ENCODE measurements at regions not wholly inside any gene's neighbourhood (a gene's known extent, or its start where the extent isn't known, plus 50 kb on each side); places are given as distances from the start of the nearest gene placed in this dataset.
"Not testable (repeated sequence)": the region's sequence is repeated elsewhere in the genome, so short reads cannot be mapped to it uniquely, and the experiment has no call there.

DNA sequence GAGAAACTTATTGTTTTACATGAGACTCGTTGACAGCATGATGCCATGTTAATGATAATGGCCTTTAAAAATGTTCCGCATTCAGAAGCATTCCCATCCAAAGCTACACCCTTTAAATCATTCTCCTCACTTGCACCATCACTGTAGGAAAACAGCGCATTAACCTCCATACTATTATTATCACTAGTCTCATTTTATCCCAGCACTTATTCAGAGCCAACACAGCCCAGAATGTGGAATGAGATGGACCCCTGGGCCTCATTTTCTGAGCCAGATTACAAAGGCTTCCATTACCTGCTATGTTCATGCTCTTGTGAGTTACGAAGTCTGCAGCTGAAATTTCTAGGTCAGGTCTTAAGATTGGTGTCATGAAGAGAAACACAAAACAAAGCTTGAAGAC lies 159.4 kb downstream of the HS3ST3A1 start:
- intact Hi-C loops (cut with DNase I, micrococcal nuclease) = no loop called here
- DNase-seq (no peak), ATAC-seq (no peak)

- intact Hi-C loops (cut with DNase I, micrococcal nuclease) = no loop called here
- ATAC-seq (no peak), DNase-seq (no peak)
Measured at GRCh38 chr17:13441873-13442272, 159.9 kb downstream of the HS3ST3A1 start.

GRCh38 chr17:13437966-13438779 lies 163.6 kb downstream of the HS3ST3A1 start:
- peak; percentile 95 for ATAC-seq
- intact Hi-C loops (cut with DNase I, micrococcal nuclease) = no loop called here
- peak; percentile 38 to 39 for DNase-seq

- intact Hi-C loops (cut with DNase I, micrococcal nuclease) = no loop called here
- DNase-seq (no peak), ATAC-seq (no peak)
Measured at GRCh38 chr17:13435230-13435629, 166.5 kb downstream of the HS3ST3A1 start.

DNA sequence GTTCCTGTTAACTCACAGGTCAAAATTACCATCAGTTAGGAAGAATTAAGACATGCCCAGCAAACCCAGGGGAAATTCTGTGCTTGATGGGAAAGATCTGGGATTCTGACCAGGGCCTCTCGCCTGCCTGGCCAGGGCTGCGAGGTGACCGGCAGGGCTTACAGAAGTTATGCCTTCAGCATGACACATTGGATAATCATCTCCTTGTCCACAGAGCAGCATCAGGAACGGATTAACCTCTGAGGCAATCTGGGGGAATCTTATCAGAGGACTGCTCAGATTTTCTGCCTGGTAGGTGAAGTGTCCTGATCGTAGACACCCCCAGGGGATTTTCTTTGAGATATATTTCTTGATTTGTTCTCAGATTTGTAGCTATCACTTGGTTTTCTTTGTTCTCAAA lies 172.5 kb downstream of the HS3ST3A1 start:
- DNase-seq (no peak), ATAC-seq (no peak)
- intact Hi-C loops (cut with DNase I, micrococcal nuclease) = no loop called here

GRCh38 chr17:13428611-13429042 lies 173.1 kb downstream of the HS3ST3A1 start:
- intact Hi-C loops (cut with DNase I, micrococcal nuclease) = no loop called here
- no peak for ATAC-seq

DNA sequence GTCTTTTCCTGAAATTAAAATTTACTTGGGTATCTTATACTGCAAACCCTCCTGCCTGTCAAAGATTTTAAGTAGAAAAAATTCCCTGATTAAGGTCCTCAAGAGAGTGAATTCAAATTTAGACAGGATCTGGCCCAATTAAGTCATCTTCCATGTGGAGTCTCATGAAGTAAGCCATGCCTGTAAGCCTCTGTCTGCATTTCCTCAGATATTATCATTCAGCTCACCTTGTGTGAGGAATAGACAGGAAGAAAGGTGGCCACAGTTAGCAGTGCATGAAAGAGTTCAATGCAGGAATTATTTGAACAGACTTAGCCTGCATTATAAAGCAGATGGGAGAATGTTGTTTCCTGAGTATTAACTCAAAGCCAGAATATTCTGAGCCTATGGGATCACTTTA lies 174.7 kb downstream of the HS3ST3A1 start:
- DNase-seq (no peak), ATAC-seq (no peak)
- intact Hi-C loops (cut with DNase I, micrococcal nuclease) = no loop called here

More at GRCh38 chr17:13428611-13429042, 173.1 kb downstream of the HS3ST3A1 start:
- no peak for DNase-seq

DNA sequence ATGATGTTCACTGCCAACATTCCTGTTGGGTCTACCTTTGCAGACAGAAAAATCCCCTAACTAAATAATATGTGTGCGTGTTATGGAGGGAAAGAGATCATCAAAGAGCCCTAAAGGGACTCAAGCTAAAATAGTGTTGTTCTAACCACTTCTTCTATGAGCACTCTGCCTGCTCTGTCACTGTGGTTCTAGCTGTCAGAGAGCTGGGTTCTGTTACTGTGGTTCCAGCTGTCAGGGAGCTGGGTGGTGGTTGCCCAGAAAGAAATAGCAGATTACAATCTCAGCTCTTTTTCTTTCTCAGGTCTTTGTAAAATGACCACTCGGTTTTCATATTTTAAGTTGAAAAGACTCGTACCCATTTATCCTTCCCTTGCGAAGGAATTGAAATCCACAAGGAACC lies 176.3 kb downstream of the HS3ST3A1 start:
- intact Hi-C loops (cut with DNase I, micrococcal nuclease) = no loop called here
- DNase-seq = no peak
- no peak for ATAC-seq

GRCh38 chr17:13421581-13422130 lies 180.1 kb downstream of the HS3ST3A1 start:
- intact Hi-C loops (cut with DNase I, micrococcal nuclease) = no loop called here
- DNase-seq = no peak

GRCh38 chr17:13420878-13421277 lies 180.9 kb downstream of the HS3ST3A1 start:
- ATAC-seq (peak; percentile 92), DNase-seq (no peak)
- intact Hi-C loops (cut with DNase I, micrococcal nuclease) = no loop called here

More at GRCh38 chr17:13421581-13422130, 180.1 kb downstream of the HS3ST3A1 start:
- no peak for ATAC-seq

DNA sequence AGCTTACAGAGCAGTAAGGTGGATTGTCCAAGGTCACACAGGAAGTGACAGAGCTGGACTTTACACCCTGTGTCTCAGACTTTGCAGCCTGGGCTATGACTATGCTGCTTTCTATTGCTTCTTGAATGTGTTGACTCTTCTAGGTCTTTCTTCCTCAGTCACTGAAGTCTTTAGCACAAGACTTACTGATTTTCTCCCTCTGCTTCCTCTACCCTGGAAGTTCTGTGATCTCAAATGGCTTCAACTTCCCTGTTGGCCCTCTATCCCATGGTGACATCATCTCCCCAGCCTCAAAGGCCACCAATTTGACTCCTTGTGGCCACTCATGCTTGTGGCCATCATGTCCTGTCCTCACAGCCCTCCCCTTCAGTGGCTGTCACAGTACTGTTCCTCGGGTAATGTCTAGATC lies 181.3 kb downstream of the HS3ST3A1 start:
- ATAC-seq = peak; percentile 76
- no peak for DNase-seq
- intact Hi-C loops (cut with DNase I, micrococcal nuclease) = no loop called here

- intact Hi-C loops (cut with DNase I, micrococcal nuclease) = no loop called here
- DNase-seq (no peak), ATAC-seq (no peak)
Measured at GRCh38 chr17:13419676-13420075, 182.1 kb downstream of the HS3ST3A1 start.

GRCh38 chr17:13418891-13419290 lies 182.8 kb downstream of the HS3ST3A1 start:
- no peak for ATAC-seq
- intact Hi-C loops (cut with DNase I, micrococcal nuclease) = no loop called here
- DNase-seq = no peak

DNA sequence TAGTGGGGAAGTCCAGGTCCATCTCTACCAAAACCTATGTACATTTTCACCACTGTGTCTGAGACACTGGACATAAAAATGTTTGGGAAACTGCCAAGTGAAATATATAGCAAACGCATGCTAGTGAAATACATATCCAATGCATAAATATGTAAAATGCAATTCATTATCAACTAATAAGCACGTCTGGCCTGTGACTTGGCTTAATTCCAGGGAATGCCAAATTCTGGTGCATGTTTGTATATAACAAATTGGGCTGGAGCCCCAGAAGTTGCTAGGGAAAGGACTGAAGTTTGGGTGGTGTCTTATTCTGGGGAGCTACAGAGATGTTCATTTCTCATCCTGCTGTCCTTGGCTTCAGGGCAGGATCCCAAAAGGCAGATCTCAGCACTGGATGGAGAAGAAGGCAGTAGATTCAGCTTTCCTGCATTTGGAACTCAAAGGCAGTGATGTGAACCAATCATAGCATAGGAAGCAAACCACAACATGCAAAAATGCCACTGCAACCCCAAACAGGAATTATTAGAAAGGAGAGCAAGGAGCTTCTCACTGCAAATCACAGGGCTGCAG lies 184.3 kb downstream of the HS3ST3A1 start:
- no peak for ATAC-seq
- intact Hi-C loops (cut with DNase I, micrococcal nuclease) = no loop called here
- DNase-seq = no peak

GRCh38 chr17:13416748-13417363 lies 184.9 kb downstream of the HS3ST3A1 start:
- ATAC-seq (no peak), DNase-seq (no peak)
- intact Hi-C loops (cut with DNase I, micrococcal nuclease) = no loop called here

DNA sequence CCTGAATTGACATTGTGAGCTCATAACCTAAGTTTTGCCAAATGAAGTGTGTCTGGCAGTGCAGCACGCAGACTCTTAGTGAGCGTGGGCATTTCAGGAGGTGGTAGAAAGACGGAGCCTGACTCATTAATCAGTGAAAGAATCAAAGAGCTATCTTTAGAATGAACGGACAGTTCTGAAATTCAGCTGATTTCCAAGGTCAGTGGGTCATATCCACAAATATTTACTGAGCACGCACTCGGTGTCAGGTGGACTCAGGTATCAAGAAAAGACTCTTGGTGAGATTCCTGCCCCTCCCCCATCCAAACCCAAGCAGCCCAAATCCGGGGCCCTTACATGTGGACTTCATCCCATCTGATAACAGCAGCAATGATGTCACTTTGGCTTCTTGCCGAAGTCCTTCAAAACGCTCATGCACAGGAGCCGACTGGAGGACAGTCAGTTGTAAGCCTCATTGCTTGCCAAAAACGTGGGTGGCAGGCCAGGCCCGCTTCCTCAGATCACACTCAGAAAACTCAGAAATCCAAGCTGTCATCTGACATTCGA lies 185.8 kb downstream of the HS3ST3A1 start:
- ATAC-seq (peak; percentile 57), DNase-seq (peak; percentile 35 to 62)
- intact Hi-C loops (cut with DNase I, micrococcal nuclease) = no loop called here

DNA sequence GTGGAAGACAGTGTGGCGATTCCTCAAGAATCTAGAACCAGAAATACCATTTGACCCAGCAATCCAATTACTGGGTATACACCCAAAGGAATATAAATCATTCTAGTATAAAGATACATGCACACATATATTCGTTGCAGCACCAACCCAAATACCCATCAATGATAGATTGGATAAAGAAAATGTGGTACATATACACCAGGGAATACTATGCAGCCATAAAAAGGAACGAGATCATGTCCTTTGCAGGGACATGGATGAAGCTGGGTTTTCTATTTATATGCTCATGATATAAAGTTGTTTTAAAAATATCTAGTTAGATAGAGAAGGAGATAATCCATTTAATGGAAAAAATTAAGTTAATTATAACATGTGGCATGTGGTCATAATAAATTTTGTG lies 186.5 kb downstream of the HS3ST3A1 start:
- intact Hi-C loops (cut with DNase I, micrococcal nuclease); ATAC-seq; DNase-seq: not testable (repeated sequence)

DNA sequence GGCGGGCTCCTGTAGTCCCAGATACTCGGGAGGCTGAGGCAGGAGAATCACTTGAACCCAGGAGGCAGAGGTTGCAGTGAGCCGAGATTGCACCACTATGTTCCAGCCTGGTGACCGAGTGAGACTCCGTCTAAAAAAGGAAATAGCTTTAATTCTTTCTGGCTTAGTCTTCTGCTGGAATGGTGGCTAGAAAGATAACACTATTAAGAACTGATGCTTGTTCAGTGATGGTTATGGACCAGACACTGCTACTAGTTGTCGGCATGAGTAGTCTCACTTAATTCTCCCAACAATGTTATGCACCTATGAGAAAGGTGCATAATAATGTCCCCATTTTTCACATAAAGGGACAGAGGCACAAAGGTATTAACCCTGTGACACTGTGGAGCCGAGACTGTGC lies 188.7 kb downstream of the HS3ST3A1 start:
- DNase-seq = no peak
- no peak for ATAC-seq
- intact Hi-C loops (cut with DNase I, micrococcal nuclease) = no loop called here

DNA sequence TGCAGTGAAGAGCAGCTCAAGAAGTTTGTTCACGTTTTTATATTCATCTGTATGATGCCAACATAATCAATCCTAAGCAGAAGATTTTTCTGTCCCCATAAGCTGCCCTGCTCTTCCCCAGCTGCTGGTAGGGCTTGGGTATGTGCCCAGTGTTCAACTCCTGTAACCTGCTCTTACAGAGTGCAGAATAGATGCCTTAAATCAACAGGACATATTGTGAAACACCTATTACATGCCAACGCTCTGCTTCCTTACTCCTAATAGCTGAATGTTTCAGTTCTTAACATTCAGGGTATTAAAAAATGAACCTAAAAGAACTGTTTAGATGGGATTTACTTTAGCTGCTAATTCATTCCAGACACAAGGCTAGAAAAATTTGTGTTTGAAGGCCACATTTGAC lies 190.9 kb downstream of the HS3ST3A1 start:
- DNase-seq (no peak), ATAC-seq (peak; percentile 56)
- intact Hi-C loops (cut with DNase I, micrococcal nuclease) = no loop called here

GRCh38 chr17:13410214-13410613 lies 191.5 kb downstream of the HS3ST3A1 start:
- intact Hi-C loops (cut with DNase I, micrococcal nuclease) = no loop called here
- DNase-seq = no peak
- ATAC-seq = no peak

Data from left colon (tissue), 2 donors.